RWPE1 (cell line): ENCODE measurements at regions not wholly inside any gene's neighbourhood (a gene's known extent, or its start where the extent isn't known, plus 50 kb on each side); places are given as distances from the start of the nearest gene placed in this dataset.
A peak's percentile ranks its signal among the peaks of the same experiment; 100 is the strongest.

ENCODE experiments used
- CTCF ChIA-PET: fragments of 350-600 bp; sonication (Branson Sonifier 250); formaldehyde crosslinking; extraction: SDS; loops from one replicate; lab custom pipeline; 2021; lab: Yijun Ruan, JAX
- POLR2A ChIA-PET: fragments of 400-600 bp; formaldehyde crosslinking; extraction: SDS; loops from one replicate; lab custom pipeline; 2020; ENCODE audit warnings: antibody characterized with exemption; ENCODE audit not compliant: low non-redundant PET; lab: Yijun Ruan, JAX
- DNase-seq: peaks from one replicate; pipeline ENCODE4 v3.0.0; 2012; ENCODE audit warnings: low spot score
- H3K27ac ChIP-seq: fragments of 450-650 bp; 2 replicates; pipeline ENCODE4 v1.5.1; 2017
- TF ChIP-seq, protein P1 (sequence below): fragments of 450-650 bp; conservative IDR thresholded peaks from 2 replicates; pipeline ENCODE4 v1.5.1; 2017; ENCODE audit warnings: low read depth, mild to moderate bottlenecking

DNA sequence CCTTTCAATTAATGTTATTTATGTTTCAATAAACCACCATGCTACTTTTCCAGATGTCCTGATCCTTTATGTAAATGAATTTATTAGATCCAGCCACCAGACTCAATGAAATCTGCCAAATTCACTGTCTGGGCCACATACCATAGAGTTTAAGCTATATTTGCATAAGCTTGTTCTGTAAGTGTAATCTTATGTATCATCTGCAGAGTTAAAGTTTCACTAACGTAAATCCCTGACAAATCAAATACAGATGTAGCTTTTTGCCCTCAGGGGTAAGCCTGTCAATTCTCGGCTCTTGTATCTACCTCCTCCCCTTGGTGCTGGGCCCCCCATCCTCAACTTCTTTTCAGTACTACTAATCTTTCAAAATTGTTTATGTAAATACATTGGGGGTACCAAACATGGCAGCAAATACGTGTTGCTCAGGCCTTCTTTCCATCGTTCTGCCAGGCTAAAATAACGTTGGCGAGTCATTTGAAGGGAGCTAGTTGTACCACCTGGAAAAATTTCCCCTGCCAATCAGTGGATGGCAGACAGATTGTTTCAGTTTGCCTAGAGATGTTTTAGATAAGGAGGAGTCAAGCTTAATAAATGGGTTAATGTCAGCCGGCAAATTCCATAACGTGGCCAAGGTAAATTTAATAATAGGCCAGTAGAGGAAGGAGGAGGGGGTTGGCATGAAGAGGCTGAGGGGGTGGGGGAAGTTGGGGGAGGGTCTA, 79.6 kb downstream of the RPS12 start:
- ChIA-PET POLR2A (no interaction called here), CTCF (no interaction called here)
- H3K27ac ChIP-seq, result no peak overlapping the region
- TF ChIP-seq, protein P1, sequence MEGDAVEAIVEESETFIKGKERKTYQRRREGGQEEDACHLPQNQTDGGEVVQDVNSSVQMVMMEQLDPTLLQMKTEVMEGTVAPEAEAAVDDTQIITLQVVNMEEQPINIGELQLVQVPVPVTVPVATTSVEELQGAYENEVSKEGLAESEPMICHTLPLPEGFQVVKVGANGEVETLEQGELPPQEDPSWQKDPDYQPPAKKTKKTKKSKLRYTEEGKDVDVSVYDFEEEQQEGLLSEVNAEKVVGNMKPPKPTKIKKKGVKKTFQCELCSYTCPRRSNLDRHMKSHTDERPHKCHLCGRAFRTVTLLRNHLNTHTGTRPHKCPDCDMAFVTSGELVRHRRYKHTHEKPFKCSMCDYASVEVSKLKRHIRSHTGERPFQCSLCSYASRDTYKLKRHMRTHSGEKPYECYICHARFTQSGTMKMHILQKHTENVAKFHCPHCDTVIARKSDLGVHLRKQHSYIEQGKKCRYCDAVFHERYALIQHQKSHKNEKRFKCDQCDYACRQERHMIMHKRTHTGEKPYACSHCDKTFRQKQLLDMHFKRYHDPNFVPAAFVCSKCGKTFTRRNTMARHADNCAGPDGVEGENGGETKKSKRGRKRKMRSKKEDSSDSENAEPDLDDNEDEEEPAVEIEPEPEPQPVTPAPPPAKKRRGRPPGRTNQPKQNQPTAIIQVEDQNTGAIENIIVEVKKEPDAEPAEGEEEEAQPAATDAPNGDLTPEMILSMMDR, result no peak
- no peak for DNase-seq

DNA sequence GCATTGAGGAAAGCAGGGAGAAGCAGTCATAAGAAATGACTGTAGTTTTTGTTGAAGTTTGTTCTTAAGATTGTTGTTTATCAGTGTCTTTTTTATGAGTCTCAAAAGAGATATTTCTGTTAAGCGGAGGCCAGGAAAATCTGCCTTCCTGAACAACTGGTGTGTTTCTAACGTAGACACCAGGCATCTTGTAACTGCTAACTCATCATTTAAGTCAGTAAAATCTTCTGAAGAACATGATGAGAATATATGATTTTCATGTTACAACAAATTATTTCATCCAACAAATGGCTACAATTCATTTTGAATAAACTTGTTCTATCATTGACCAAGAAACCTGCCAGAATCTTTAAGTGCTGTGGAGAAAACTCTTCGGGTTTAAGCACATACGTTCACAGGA, 84.0 kb downstream of the RPS12 start:
- DNase-seq, result no peak
- POLR2A ChIA-PET, result no interaction called here
- no peak overlapping the region for H3K27ac ChIP-seq
- CTCF ChIA-PET, result no interaction called here
- TF ChIP-seq, protein P1, result no peak

DNA sequence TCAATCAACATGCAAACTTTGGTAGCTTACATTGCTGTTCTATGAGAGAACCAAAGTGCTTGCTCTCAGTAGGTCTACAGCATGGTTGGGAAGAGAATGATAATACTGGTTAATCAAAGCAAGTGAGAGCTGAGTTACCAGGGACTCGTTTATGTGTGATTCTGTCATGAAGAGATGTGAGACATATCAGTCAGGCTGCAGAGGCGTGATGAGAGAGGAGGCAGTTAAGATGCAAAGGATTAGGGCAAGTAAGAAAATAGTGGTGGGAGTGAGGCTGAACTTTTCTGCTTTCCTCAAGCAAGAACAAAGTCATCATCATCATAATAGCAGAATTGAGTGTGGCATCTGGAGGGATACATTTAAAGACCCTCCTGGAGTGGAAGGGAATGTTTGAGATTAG, 86.5 kb downstream of the RPS12 start:
- TF ChIP-seq, protein P1, result no peak
- DNase-seq, result no peak
- ChIA-PET CTCF (interaction anchor here (0.6 kb wide), 2 partner anchors 132 to 629 kb away, joined by 3 read pairs; no protein-coding TSS in a partner anchor), POLR2A (interaction anchor here (0.7 kb wide), 2 partner anchors 14 to 661 kb away, joined by 4 to 5 read pairs; no protein-coding TSS in a partner anchor)
- no peak overlapping the region for H3K27ac ChIP-seq

DNA sequence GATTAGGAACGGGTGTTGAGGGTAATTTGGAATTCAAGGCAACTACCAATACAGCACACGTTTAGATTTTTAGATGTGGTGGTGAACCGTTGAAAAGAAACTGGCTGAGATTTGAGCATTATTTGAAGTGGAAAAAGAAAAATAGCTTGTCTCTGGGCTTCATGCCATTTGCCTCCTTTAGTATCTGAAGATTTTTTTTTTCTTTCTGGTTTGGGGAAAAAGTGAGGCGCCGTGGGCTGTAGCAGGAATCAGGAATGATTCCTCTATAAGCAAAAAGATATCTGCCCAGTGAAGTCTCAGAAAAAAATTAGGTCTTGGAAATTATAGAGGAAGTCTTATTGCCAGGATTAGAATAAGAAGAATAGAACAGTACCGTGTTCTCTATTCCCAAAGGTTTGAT, 88.5 kb downstream of the RPS12 start:
- H3K27ac ChIP-seq, result no peak overlapping the region
- ChIA-PET POLR2A (no interaction called here), CTCF (interaction anchor here (0.6 kb wide), 1 partner anchor 71 kb away, joined by 3 read pairs; no protein-coding TSS in a partner anchor)

DNA sequence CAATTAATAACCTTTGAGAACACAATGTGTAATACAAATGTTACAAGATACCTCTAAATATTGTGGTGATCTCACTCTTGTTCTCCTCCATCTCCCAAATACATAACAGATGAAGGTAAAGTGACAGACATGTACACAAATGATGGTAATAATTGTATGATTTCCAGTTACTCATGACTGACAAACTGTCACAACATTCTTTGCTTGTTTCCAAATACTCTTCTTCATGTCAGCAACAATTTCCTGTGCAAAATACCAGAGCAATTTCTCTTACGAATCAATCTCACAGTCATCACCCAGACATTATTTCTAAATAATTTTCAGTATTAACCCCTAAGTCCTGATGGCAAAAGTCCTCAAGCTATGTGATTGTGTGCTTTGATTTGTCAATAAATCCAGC, 92.9 kb downstream of the RPS12 start:
- no peak overlapping the region for H3K27ac ChIP-seq
- TF ChIP-seq, protein P1, result no peak
- ChIA-PET CTCF (interaction anchor here (0.6 to 1.0 kb wide), 2 partner anchors 56 to 374 kb away, joined by 3 to 4 read pairs; no protein-coding TSS in a partner anchor), POLR2A (no interaction called here)
- no peak for DNase-seq

More for the DNA sequence above, 88.5 kb downstream of the RPS12 start:
- TF ChIP-seq, protein P1, result no peak
- no peak for DNase-seq

DNA sequence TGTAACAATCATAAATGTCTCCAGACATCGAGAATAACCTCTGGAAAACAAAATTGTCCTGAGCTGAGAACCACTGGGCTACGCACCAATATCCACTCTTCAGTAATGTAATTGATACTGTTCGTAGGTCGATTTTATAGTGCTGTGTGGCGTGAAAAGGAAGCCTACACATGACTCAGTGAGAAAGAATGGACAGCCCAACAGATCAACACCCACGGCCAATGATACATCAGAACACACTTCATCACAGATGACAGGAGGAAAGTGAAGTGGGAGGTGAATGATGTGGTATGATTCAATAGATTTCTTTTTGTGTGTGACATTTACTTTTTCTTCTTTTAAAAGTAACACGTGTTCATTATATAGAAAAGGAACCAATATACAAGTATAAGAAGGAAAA, 93.5 kb downstream of the RPS12 start:
- no peak overlapping the region for H3K27ac ChIP-seq
- POLR2A ChIA-PET, result no interaction called here
- TF ChIP-seq, protein P1, result no peak
- peak; percentile 69 for DNase-seq
- CTCF ChIA-PET, result interaction anchor here (0.6 to 1.0 kb wide), 2 partner anchors 55 to 375 kb away, joined by 3 to 4 read pairs; no protein-coding TSS in a partner anchor
